Lower lobe of right lung (tissue), 2 donors: ENCODE measurements at regions not wholly inside any gene's neighbourhood (a gene's known extent, or its start where the extent isn't known, plus 50 kb on each side); places are given as distances from the start of the nearest gene placed in this dataset.

Experiments used
- ATAC-seq, 2 donors: fragments of 200-7000 bp; cut with Tn5 transposase; one replicate each; pipeline ENCODE4 v1.9.1; 2020 to 2022; ENCODE audit warnings: mild to moderate bottlenecking in 2 of 2, moderate library complexity in 2 of 2
- DNase-seq: peaks from one replicate; pipeline ENCODE4 v3.0.0-alpha.2; 2020
- H3K27ac ChIP-seq: fragments of 200-600 bp; one replicate; pipeline ENCODE4 v1.8.0; 2022
- H3K27me3 ChIP-seq: fragments of 200-600 bp; one replicate; pipeline ENCODE4 v1.8.0; 2022; ENCODE audit warnings: low read depth
- H3K36me3 ChIP-seq: fragments of 200-600 bp; one replicate; pipeline ENCODE4 v1.8.0; 2022; ENCODE audit warnings: mild to moderate bottlenecking
- H3K4me1 ChIP-seq: fragments of 200-600 bp; one replicate; pipeline ENCODE4 v1.8.0; 2022
- H3K4me3 ChIP-seq: fragments of 200-600 bp; one replicate; pipeline ENCODE4 v1.8.0; 2022; ENCODE audit warnings: mild to moderate bottlenecking
- H3K9me3 ChIP-seq: fragments of 200-600 bp; one replicate; pipeline ENCODE4 v1.8.0; 2022
- CTCF ChIP-seq: fragments of 200-600 bp; IDR thresholded peaks from one replicate; pipeline ENCODE4 v1.8.0; 2022; ENCODE audit warnings: antibody characterized with exemption, mild to moderate bottlenecking
- intact Hi-C: fragments of 100-400 bp; cut with DNase I; formaldehyde crosslinking; loops from one replicate; pipeline ENCODE4 v1.11.0; 2022
- donor health status: DM: no; HTN: yes; CAD: no; lungs with severe emphysema.

GRCh38 chr10:36725581-36726520 lies 399.5 kb upstream of the ANKRD30A start:
- intact Hi-C loops: no loop called here
- Histone ChIP-seq H3K27ac (no peak overlapping the region), H3K9me3 (no peaks in the 10 kb centered on the region), H3K27me3 (no peaks in the 10 kb centered on the region), H3K4me3 (no peak overlapping the region), H3K4me1 (no peaks in the 10 kb centered on the region), H3K36me3 (no peaks in the 10 kb centered on the region)
- DNase-seq: no peak
- ATAC-seq: peak; percentile 38 to 69
- TF ChIP-seq CTCF: no peak

- Histone ChIP-seq H3K36me3 (no peaks in the 10 kb centered on the region), H3K4me1 (no peaks in the 10 kb centered on the region), H3K4me3 (no peak overlapping the region), H3K27me3 (no peaks in the 10 kb centered on the region), H3K27ac (no peak overlapping the region), H3K9me3 (no peaks in the 10 kb centered on the region)
- ATAC-seq (no peak), DNase-seq (no peak)
- intact Hi-C loops: no loop called here
- no peak for TF ChIP-seq CTCF
These were observed 402.6 kb upstream of the ANKRD30A start for GRCh38 chr10:36722777-36723176.

- no peaks in the 10 kb centered on the region for H3K36me3 ChIP-seq
- DNase-seq (no peak), ATAC-seq (no peak)
- no peak overlapping the region for H3K4me3 ChIP-seq
- TF ChIP-seq CTCF: no peak
- intact Hi-C loops: no loop called here
- no peaks in the 10 kb centered on the region for H3K27me3 ChIP-seq
- no peaks in the 10 kb centered on the region for H3K4me1 ChIP-seq
- H3K9me3 ChIP-seq: no peaks in the 10 kb centered on the region
- no peak overlapping the region for H3K27ac ChIP-seq
These were observed 403.5 kb upstream of the ANKRD30A start for GRCh38 chr10:36721871-36722270.

GRCh38 chr10:36720895-36721294 lies 404.5 kb upstream of the ANKRD30A start:
- H3K4me1 ChIP-seq: no peaks in the 10 kb centered on the region
- DNase-seq (no peak), ATAC-seq (no peak)
- no peaks in the 10 kb centered on the region for H3K27me3 ChIP-seq
- no peaks in the 10 kb centered on the region for H3K9me3 ChIP-seq
- no peak overlapping the region for H3K4me3 ChIP-seq
- intact Hi-C loops: no loop called here
- H3K27ac ChIP-seq: no peak overlapping the region
- no peak for TF ChIP-seq CTCF
- H3K36me3 ChIP-seq: no peaks in the 10 kb centered on the region

- intact Hi-C loops: no loop called here
- Histone ChIP-seq H3K36me3 (no peaks in the 10 kb centered on the region), H3K9me3 (no peaks in the 10 kb centered on the region), H3K27ac (no peak overlapping the region), H3K27me3 (no peaks in the 10 kb centered on the region), H3K4me1 (no peaks in the 10 kb centered on the region), H3K4me3 (no peak overlapping the region)
- no peak for TF ChIP-seq CTCF
- no peak for ATAC-seq
- no peak for DNase-seq
These were observed 408.3 kb upstream of the ANKRD30A start for GRCh38 chr10:36717118-36717517.
